ENCODE measurements at regions not wholly inside any gene's neighbourhood (a gene's known extent, or its start where the extent isn't known, plus 50 kb on each side); places are given as distances from the start of the nearest gene placed in this dataset.

DNA sequence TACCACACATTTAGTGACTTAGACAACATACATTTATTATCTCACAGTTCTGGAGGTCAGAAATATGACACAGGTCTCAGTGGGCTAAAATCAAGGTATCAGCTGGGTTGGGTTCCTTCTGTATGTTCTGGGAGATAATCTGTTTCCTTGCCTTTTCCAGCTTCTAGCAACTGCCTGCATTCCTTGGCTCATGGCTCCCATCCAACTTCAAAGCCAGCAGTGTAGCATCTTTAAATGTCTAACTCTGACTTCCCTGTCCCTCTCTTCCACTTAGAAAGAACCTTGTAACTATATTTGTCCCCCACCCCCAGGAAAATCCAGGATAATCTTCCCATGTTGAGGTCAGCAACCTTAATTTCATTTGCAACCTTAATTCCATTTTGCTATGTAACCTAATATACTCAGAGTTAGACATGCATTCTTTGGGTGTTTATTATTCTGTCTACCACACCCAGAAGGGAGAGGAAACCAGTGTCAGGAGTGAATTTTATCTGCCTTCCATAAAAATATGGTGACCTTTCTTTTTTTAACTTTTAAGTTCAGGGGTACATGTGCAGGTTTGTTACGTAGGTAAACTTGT is 57.3 kb upstream of the SMIM30 start:
- DNase-seq: peak; percentile 5
- in situ Hi-C loops (cut with HindIII; ENCODE audit: low pct_ligation_motif_present, low sequenced_read_pairs): no loop called here

DNA sequence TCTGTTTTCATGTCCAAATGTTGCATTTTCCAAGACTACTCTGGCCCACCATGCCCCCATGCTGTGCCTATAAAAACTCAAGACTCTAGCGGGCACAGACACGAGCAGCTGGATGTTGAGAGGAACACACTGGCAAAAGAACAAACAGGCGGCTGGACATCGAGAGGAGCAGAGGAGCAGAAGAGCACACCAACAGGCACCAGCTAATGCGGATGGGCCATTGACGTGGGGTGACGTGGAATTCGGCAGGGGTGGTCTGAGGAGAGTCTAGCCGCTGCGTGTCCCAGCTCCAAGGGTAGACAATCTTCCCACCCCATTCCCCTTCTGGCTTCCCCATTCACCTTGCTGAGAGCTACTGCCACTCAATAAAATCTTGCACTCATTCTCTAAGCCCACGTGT is 54.4 kb upstream of the SMIM30 start:
- no peak for TF ChIP-seq CTCF (IDR thresholded peaks at IDR 0.05; ENCODE audit: low read depth, low read length, missing control alignments)
- in situ Hi-C loops (cut with HindIII; ENCODE audit: low pct_ligation_motif_present, low sequenced_read_pairs): no loop called here
- Histone ChIP-seq H3K27ac (no peak overlapping the region), H3K27me3 (replicated peaks) (no peaks in the 10 kb centered on the region), H3K36me3 (replicated peaks) (no peaks in the 10 kb centered on the region), H3K4me3 (ENCODE audit: low read depth, low read length) (no peak overlapping the region)
- DNase-seq: no peak

More for the DNA sequence above, 57.3 kb upstream of the SMIM30 start:
- no peak overlapping the region for H3K4me3 ChIP-seq (ENCODE audit: low read depth, low read length)
- H3K27me3 ChIP-seq (replicated peaks): no peaks in the 10 kb centered on the region
- no peak overlapping the region for H3K27ac ChIP-seq
- no peak for TF ChIP-seq CTCF (IDR thresholded peaks at IDR 0.05; ENCODE audit: low read depth, low read length, missing control alignments)
- no peaks in the 10 kb centered on the region for H3K36me3 ChIP-seq (replicated peaks)

- DNase-seq: no peak
- in situ Hi-C loops (cut with HindIII; ENCODE audit: low pct_ligation_motif_present, low sequenced_read_pairs): no loop called here
- Histone ChIP-seq H3K27me3 (replicated peaks) (no peaks in the 10 kb centered on the region), H3K4me3 (ENCODE audit: low read depth, low read length) (no peak overlapping the region), H3K36me3 (replicated peaks) (no peaks in the 10 kb centered on the region), H3K27ac (no peak overlapping the region)
- TF ChIP-seq CTCF (IDR thresholded peaks at IDR 0.05; ENCODE audit: low read depth, low read length, missing control alignments): no peak
These were observed 52.2 kb upstream of the SMIM30 start for GRCh38 chr7:113170591-113170990.

Measured in brain microvascular endothelial cell (primary cell).